Right ventricle myocardium superior (tissue), 1 donor: ENCODE measurements at regions not wholly inside any gene's neighbourhood (a gene's known extent, or its start where the extent isn't known, plus 50 kb on each side); places are given as distances from the start of the nearest gene placed in this dataset.
A peak's percentile ranks its signal among the peaks of the same experiment; 100 is the strongest.

Source experiments
- ATAC-seq: fragments of 200-7000 bp; cut with Tn5 transposase; one replicate; pipeline ENCODE4 v1.9.1; 2020; ENCODE audit warnings: mild to moderate bottlenecking; ENCODE audit not compliant: poor library complexity
- DNase-seq: peaks from one replicate; pipeline ENCODE4 v3.0.0-alpha.2; 2020
- intact Hi-C: fragments of 100-400 bp; cut with DNase I; formaldehyde crosslinking; loops from one replicate; pipeline ENCODE4 v1.11.2; 2022
- donor health status: DM: no; HTN: yes; CAD: no; lungs with severe emphysema.

DNA sequence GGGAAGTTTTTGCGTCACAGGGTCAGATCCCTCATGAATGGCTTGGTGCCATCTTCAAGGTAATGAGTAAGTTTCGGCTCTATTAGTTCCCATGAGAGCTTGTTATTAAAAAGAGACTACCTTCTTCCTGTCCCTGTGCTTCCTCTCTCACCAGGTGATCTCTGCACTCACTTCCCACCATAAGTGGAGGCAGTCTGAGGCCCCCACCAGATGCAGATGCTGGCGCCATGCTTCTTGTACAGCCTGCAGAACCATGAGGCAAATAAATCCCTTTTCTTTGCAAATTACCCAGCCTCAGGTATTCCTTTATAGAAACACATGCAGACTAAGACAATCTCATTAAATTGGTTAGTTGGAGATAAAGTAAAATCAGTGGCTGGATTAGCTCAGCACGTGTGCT lies 75.6 kb upstream of the RFC3 start:
- DNase-seq = no peak
- intact Hi-C loops = no loop called here
- ATAC-seq = no peak

DNA sequence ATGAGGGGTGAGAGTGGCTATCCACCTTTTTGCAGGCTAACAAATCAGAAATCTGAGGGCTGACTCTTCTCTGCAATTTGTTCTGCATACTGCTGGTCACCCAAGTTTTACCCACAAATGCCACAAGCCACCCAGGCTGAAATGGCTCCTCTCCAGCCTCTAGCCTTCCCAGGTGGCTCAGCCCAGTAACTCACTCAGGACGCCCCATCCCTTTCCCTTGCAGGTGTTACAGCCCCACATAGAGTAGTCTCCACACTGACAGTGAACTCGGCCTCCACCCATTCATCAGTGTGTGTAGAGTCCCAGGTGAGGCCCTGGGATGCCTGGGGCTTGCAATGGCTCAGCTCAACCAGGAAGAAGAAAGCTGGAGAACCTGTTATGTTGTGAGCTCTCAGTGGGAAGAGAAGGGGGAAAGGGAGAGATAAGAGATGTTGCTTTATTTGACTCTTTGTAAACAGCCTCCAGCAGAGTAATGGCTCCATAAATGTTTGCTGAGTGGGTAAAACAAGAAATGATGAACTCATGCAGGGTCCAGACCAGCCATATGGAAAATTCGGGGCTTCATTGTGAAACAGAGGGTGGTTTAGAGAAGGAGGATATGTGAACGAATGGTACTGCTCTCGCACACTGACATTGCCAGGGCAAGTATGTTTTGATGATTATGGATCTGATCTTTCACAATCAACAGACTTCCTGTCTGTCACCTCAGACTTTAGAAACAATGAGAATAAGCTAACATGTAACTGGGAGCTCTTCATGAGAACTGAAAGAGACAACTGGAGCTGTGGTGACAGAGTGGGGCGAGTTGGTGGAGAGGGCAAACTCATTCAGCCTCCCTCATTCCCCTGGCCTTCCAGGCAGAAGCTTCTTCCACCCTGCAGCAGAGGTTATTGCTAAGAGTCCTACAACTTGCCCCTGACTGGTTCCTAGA lies 74.2 kb upstream of the RFC3 start:
- DNase-seq = no peak
- intact Hi-C loops = no loop called here
- no peak for ATAC-seq

DNA sequence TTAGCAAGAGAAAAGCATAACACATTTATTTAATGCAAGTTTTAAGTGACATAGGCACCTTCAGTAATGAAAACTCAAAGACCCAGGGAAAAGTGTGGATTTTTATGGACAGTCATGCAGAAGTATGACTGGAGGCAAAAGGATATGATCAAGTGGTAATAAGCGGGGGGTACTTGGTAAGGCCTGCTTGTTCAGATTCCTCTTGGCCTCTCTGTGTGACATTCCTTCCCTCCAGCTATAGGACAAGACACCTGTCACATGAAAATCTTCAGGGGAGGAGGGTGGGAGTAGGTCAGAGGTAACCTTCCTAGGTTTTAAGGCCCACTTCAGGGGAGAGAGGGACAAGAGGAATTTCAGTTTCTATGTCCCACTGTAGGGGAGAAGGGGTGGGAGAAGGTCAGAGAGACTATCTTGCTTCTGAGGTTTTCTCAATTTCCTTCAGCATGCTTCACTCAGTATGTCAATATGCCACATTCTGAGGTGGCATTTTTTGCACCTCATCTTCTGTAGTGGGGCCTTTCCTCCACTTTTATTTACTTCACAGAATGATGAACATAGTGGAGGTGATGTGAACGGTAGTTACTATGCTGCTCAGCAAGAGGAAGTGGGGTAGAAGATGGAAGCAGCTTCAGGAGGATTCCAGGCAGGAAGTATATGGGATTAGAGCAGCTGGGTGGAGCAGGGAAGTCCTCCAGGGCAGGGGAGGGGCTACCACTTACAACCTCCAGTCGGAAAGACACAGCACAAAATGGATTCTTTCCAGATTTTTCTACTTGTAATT lies 73.2 kb upstream of the RFC3 start:
- no peak for ATAC-seq
- no peak for DNase-seq
- intact Hi-C loops = no loop called here

GRCh38 chr13:33745370-33746324 lies 72.3 kb upstream of the RFC3 start:
- intact Hi-C loops = no loop called here
- DNase-seq (no peak), ATAC-seq (no peak)

- ATAC-seq = no peak
- DNase-seq = no peak
- intact Hi-C loops = no loop called here
Measured at GRCh38 chr13:33746867-33747266, 71.1 kb upstream of the RFC3 start.

DNA sequence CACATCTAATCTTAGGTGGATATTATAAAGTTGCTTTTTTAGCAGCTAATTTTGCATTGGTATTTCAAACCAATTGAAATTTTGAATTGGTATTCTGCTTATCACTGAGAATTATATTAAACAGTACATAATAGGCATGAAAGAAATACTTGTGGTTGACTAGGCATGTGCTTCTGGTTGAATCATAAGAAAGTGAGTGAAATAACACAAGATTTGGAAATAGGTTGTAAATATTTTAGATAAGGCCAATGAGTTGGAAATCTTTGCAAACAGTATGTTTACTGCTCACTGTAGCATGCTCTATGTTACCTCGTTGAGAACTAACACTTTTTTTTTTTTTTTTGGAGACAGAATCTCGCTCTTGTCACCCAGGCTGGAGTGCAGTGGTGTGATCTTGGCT lies 66.8 kb upstream of the RFC3 start:
- intact Hi-C loops = no loop called here
- no peak for DNase-seq
- no peak for ATAC-seq

DNA sequence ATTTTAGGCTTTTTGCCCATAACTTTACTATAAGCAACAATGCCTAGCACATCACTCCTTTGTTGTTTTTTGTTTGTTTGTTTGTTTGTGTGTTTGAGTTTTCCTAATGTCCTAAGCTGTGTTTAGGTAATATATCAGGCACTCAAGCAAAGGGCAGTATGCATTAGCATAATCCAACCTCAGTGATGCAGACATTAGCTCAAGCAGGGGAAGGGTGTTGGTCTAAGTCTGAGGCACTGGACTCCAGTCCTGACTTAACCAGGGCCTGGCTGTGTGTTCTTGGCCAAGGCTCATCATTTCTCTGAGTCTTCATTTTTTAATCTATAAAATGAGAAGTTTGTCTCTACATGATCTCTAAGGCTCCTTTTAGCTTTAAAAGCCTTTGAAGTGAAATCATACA lies 65.9 kb upstream of the RFC3 start:
- intact Hi-C loops = no loop called here
- ATAC-seq = no peak

DNA sequence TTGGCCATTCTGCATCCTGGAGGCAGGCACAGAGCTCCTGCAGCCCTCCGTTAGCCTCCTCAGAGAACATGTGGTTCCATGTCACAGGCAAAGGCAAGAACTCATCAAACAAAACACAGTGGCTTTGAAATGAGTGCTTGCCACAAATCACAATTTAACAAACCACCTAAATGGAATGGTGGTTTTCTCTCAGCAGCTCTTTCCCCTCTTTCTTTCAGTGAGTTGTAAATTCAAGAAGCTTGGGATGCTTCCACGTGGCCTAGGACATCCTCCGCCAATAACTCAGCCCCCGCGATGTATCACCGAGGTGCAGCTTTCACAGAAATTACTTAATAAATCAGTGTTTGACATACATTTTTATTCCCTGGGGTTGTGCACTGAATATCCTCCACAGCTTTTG lies 65.4 kb upstream of the RFC3 start:
- ATAC-seq (no peak), DNase-seq (no peak)
- intact Hi-C loops = no loop called here

More for the DNA sequence above, 65.9 kb upstream of the RFC3 start:
- DNase-seq = no peak

- intact Hi-C loops = no loop called here
- ATAC-seq (no peak), DNase-seq (no peak)
Measured at GRCh38 chr13:33756929-33757328, 61.0 kb upstream of the RFC3 start.

GRCh38 chr13:33757713-33758112 lies 60.2 kb upstream of the RFC3 start:
- no peak for ATAC-seq
- no peak for DNase-seq
- intact Hi-C loops = no loop called here

DNA sequence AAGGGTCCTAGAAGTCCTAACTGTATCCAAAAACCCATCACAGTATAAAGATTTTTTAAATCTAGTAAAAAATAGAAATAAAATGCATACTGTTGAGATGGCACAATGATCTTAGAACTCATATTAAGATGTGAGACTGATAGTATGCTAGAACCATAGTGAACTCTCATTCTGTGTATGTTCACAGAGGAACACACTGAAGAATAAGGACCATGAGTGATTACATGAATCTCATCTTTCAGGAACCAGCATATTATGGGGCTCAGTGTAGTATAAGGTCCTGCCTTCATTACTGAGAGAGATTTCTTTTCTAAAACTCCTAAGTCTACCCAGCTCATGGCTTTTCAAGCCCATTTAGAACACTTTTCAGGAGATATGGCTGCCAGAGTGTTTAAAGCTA lies 59.8 kb upstream of the RFC3 start:
- intact Hi-C loops = no loop called here
- DNase-seq (no peak), ATAC-seq (no peak)

DNA sequence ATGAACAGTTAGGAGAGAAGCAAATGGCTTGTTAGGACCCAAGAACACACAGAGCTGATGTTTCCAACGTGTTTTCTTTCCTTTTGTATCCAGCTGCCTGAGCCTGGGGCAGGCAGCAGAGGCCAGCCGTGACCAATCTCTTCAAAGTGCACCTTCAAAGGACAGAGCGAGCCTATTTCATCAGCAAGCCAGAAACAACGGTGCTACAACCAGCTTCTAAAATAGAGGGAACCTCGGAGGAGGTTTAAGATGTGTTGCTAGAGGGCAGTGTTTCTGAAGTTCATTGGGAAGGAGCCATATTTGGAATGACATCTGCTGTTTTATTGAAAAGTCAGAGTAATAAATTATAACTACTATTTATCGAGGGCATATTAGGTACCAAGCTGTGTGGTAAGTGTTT lies 56.2 kb upstream of the RFC3 start:
- peak; percentile 31 for ATAC-seq
- no peak for DNase-seq
- intact Hi-C loops = no loop called here

DNA sequence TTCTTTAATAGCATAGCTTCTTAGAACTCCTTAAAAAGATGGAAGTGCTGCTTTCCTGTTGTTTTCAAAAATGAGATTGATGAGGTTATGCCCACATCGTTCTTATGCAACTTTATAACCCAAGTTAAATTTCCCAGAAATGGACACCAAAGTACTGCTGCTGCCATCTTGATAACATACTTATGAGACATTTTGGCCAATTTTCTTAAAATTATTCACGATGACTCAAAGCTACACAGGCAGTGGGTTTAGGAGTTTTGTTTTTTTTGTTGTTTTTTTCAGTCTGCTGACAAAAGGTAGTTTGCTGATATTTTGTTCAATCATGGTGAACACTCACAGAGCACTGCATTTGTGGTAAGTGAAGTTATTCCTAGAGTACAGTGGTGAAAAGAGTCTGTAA lies 54.9 kb upstream of the RFC3 start:
- no peak for DNase-seq
- intact Hi-C loops = no loop called here
- ATAC-seq = no peak

GRCh38 chr13:33764716-33765115 lies 53.2 kb upstream of the RFC3 start:
- ATAC-seq (no peak), DNase-seq (no peak)
- intact Hi-C loops = no loop called here

DNA sequence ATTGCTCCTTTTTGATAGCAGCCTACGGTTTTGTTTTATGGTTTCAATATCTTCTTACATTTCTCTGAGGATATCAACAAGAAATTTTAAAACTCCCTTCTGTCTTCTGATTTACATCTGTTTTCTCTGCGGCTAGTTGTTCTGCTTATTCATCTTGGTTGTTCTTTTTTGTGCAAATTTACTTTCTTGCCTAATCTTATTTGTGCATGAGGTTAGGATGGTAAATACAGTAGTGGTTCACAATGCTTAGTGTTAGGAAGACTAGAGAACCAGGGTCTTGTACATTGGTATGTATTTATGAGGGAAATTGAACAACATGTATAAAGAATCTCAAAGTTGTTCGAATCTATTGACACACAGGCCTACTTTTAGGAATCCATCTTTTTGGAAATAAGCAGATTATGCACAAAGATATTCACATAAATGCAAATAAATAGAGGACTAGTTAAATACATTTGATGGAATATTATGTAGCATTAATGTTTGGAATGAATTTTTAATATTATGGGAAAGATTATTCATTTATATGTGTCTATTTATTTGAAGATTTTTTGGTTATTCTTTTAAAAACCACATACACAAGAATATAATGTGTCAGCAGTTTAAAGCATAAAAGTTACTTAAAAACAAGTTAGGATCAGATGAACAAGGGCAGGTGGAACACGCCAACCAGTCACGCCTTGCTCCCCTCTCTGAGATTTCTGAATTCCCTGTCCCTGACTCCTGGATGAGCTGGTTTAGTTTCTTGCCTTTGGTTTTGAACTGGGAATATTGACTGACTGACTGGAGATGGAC lies 51.4 kb upstream of the RFC3 start:
- ATAC-seq = no peak
- no peak for DNase-seq
- intact Hi-C loops = no loop called here

DNA sequence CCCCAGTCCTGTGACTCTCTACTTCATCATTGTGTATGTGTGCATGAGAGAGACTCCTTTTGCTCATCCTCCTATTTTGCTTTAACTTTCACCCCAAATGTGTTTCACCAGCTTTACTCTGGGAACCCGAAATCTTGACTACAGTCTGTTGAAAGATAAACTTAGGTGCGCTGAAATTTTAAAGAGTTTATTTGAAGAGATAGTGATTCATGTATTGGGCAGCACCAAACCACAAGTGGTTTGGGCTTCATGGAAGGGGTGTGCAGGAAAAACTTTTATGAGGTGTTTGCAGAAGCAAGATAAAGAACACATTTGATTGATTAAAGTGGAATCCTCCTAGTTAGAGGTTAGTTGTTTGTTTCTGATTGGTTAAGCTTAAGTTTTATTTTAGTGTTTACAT lies 50.8 kb upstream of the RFC3 start:
- no peak for DNase-seq
- intact Hi-C loops = no loop called here
- no peak for ATAC-seq
